Progenitor cell of endocrine pancreas (in vitro differentiated cells): ENCODE measurements at regions not wholly inside any gene's neighbourhood (a gene's known extent, or its start where the extent isn't known, plus 50 kb on each side); places are given as distances from the start of the nearest gene placed in this dataset.

Experiments
- DNase-seq: peaks from one replicate; pipeline ENCODE4 v3.0.0; 2021; ENCODE audit warnings: low spot score; ENCODE audit not compliant: unreplicated experiment
- H3K27ac Mint-ChIP-seq: 2 replicates; pipeline ENCODE4 v1.8.0; 2021; ENCODE audit warnings: mild to moderate bottlenecking, moderate library complexity, mixed read lengths
- H3K27me3 Mint-ChIP-seq: 2 replicates; pipeline ENCODE4 v1.8.0; 2021; ENCODE audit warnings: mixed read lengths
- H3K36me3 Mint-ChIP-seq: 2 replicates; pipeline ENCODE4 v1.8.0; 2022; ENCODE audit warnings: mixed read lengths; ENCODE audit not compliant: insufficient read depth
- H3K4me1 Mint-ChIP-seq: 2 replicates; pipeline ENCODE4 v1.8.0; 2021; ENCODE audit warnings: low read depth, mixed read lengths
- H3K4me3 Mint-ChIP-seq: 2 replicates; pipeline ENCODE4 v1.8.0; 2021; ENCODE audit warnings: low read depth, mild to moderate bottlenecking, moderate library complexity, mixed read lengths
- H3K9me3 Mint-ChIP-seq: 2 replicates; pipeline ENCODE4 v1.8.0; 2021; ENCODE audit warnings: low read depth, mixed read lengths
- CTCF ChIP-seq: fragments of 200-600 bp; sonication (generic); IDR thresholded peaks from one replicate; pipeline ENCODE4 v1.5.0; 2021; ENCODE audit warnings: antibody characterized with exemption, mild to moderate bottlenecking; ENCODE audit not compliant: unreplicated experiment

GRCh38 chr2:190138032-190138431 lies 75.5 kb upstream of the MSTN start:
- H3K9me3 Mint-ChIP-seq = peaks cover 33% of the 10 kb centered on the region
- no peak for DNase-seq
- no peaks in the 10 kb centered on the region for H3K27me3 Mint-ChIP-seq
- no peak overlapping the region for H3K27ac Mint-ChIP-seq
- no peaks in the 10 kb centered on the region for H3K4me1 Mint-ChIP-seq
- H3K36me3 Mint-ChIP-seq = peaks cover 15% of the 10 kb centered on the region
- no peak for TF ChIP-seq CTCF
- H3K4me3 Mint-ChIP-seq = no peak overlapping the region

- H3K9me3 Mint-ChIP-seq = peaks cover 35% of the 10 kb centered on the region
- H3K4me1 Mint-ChIP-seq = no peaks in the 10 kb centered on the region
- no peak for DNase-seq
- H3K27me3 Mint-ChIP-seq = no peaks in the 10 kb centered on the region
- no peak overlapping the region for H3K4me3 Mint-ChIP-seq
- peaks cover 15% of the 10 kb centered on the region for H3K36me3 Mint-ChIP-seq
- TF ChIP-seq CTCF = no peak
- no peak overlapping the region for H3K27ac Mint-ChIP-seq
These were observed 75.0 kb upstream of the MSTN start for GRCh38 chr2:190137561-190137960.

GRCh38 chr2:190136825-190137224 lies 74.3 kb upstream of the MSTN start:
- Mint-ChIP-seq H3K27ac (no peak overlapping the region), H3K4me1 (no peaks in the 10 kb centered on the region), H3K27me3 (no peaks in the 10 kb centered on the region), H3K9me3 (peaks cover 37% of the 10 kb centered on the region), H3K4me3 (no peak overlapping the region), H3K36me3 (peaks cover 14% of the 10 kb centered on the region)
- no peak for TF ChIP-seq CTCF
- no peak for DNase-seq

- Mint-ChIP-seq H3K36me3 (peaks cover 14% of the 10 kb centered on the region), H3K27ac (no peak overlapping the region), H3K4me1 (no peaks in the 10 kb centered on the region), H3K27me3 (no peaks in the 10 kb centered on the region), H3K4me3 (no peak overlapping the region), H3K9me3 (peaks cover 33% of the 10 kb centered on the region)
- DNase-seq = no peak
- TF ChIP-seq CTCF = no peak
These were observed 73.7 kb upstream of the MSTN start for GRCh38 chr2:190136259-190136658.

GRCh38 chr2:190129421-190130199 lies 67.1 kb upstream of the MSTN start:
- H3K4me3 Mint-ChIP-seq = no peak overlapping the region
- no peak for DNase-seq
- no peaks in the 10 kb centered on the region for H3K27me3 Mint-ChIP-seq
- no peaks in the 10 kb centered on the region for H3K36me3 Mint-ChIP-seq
- no peak for TF ChIP-seq CTCF
- no peaks in the 10 kb centered on the region for H3K4me1 Mint-ChIP-seq
- no peak overlapping the region for H3K27ac Mint-ChIP-seq
- H3K9me3 Mint-ChIP-seq = peaks cover 4% of the 10 kb centered on the region
